ENCODE measurements at regions not wholly inside any gene's neighbourhood (a gene's known extent, or its start where the extent isn't known, plus 50 kb on each side); places are given as distances from the start of the nearest gene placed in this dataset.

DNA sequence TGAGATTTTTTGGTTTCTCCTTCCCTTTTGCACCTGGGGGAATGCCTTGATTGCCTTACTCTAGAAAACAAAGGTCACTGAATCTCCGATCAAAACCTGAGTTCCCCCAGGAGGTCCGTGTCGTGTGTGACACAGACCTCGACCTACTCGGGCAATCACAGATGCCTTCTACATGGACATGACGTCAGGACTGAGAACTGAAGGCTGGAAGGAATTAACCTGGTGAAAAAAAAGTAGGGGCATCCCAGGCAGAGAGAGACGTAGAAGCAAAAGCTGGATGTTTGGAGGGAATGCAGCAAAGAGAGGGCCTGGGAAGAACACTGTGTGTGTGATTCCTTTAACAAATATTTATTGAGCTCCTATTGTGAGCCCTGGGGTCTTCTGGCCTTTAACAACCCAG is 178.0 kb downstream of the PRDM2 start:
- no peak for DNase-seq

GRCh38 chr1:13878451-13878850 is 178.5 kb downstream of the PRDM2 start:
- DNase-seq, result no peak

GRCh38 chr1:13881385-13882088 is 181.5 kb downstream of the PRDM2 start:
- no peak for DNase-seq

DNA sequence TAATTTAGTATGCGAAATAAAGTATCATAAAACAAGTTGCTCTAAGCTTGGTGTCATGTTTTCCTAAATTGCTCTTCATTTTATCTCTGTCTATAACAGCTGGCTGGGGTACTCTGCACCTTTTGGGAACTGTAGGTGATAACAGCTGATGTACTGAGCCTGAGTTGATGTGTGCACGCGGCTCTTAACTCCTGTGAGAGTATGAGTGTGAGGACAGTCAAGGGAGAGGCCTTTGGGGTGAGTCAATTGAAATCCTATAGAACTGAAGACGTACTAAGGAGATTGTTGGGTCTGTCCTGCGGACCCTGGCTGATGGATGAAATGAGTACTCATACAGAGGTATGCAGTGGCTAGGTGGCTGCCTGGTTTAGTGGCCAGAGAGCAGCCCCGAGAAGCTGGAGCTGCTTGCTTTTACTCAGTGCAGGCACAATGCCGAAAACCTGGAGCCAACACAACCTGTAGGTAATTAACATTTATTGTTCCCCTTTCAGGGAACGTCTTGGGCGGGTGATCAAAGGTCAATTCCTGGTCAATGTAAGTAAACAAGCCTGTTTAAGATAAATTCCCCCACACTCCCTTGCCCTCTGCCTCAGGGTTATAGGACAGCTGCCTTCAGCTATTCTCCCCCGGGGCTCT is 188.5 kb downstream of the PRDM2 start:
- no peak for DNase-seq

- no peak for DNase-seq
Measured at GRCh38 chr1:13889495-13889894, 189.5 kb downstream of the PRDM2 start.

- DNase-seq, result no peak
Measured at GRCh38 chr1:13890766-13891165, 190.8 kb downstream of the PRDM2 start.

GRCh38 chr1:13892198-13892597 is 192.2 kb downstream of the PRDM2 start:
- no peak for DNase-seq

GRCh38 chr1:13892671-13893325 is 192.8 kb downstream of the PRDM2 start:
- peak; percentile 45 for DNase-seq

DNA sequence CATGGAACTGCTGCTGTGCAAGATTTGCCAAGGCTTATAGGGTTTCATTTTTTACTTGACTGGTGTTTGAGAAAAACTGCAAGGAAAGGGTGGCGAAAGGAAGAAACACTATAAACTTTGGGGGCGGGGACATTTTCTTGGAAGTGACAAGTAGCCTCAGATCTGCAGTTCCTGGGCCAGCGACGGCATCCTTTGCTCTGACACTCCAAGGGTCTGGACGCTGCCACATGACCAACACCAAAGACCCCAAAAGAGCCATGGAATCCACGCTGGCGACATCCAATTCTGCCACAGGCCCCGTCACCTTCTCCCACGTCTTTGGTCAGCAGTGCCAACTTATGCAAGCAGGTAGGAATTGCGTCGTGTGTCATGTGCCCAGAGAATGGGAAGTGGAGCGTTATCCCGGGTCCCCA is 193.4 kb downstream of the PRDM2 start:
- no peak for DNase-seq

GRCh38 chr1:13896932-13897331 is 196.9 kb downstream of the PRDM2 start:
- DNase-seq, result no peak

DNA sequence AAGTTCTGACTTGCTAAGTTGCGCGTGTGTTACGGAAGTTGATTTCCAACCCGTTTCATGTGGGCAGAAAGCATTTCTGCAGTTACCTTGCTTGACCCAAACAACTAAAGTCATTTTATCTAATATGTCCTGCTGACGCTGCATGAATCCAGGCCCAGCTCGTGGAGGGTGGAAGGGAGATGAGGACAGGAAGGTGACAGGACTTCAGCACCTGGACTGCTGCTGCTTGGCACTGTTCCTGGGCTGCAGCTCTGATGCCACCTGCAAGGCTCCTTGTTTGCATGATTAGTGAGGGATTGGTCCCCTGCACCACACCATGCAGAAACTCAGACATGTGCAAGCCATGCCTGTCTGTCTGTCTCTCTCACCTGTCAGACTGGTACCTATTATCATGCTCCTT is 198.4 kb downstream of the PRDM2 start:
- no peak for DNase-seq

- no peak for DNase-seq
Measured at GRCh38 chr1:13899856-13900255, 199.9 kb downstream of the PRDM2 start.

DNA sequence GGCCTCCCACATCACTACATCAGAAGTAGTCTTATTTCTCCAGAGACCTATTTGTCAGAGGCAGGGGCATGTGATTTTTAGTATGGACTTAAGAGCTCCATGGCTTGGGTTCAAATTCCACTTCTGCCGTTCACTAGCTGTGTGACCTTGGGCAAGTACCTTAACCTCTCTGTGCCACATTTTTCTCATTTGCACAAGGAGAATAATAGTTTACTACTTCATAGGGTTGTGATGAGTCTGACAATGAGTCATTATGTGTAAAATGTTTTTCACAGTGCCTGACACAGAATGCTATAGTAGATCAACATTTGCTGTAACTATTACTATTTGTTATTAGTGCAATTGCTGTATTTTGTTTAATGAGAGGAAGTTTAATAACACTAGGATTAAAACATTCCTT is 200.6 kb downstream of the PRDM2 start:
- DNase-seq, result no peak

- DNase-seq, result peak; percentile 85
Measured at GRCh38 chr1:13901039-13901438, 201.1 kb downstream of the PRDM2 start.

DNA sequence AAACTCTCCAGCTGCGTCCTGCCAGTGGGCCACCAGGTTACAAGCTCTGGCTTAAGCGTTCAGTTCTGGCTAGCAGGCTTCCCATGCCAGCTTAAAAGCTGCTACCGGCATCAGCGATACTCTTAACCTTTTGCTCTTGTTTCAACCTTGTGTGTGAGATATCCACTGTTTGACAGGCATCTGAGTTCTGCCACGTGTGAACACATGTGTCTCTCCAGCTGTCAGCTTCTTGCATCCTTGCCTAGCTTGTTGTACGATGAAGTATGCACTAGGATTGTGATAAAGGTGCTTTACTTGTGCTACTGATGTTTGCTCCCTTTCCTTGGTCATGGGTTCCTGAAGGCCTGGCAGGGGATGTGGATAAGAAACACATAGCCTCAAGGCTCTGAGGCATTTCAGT is 201.6 kb downstream of the PRDM2 start:
- no peak for DNase-seq

DNA sequence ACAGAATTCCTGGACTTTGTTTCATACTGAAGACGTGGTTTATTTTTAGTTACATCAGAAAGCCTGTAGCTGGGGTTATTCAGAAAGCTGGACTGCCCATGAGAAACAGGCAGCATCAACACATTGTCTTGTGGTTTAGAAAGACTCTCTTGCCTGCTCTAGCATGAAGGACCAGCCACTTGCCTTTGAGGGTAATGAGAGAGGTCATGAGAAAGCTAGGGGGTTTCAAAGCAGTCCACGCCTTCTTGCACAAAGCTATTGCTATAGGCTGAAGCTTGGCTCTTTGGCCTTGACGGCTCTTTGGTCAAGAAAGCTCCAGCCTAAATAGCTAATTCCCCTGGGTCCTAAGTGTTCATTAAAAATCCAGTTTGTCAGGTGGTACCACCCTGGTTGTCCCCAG is 208.1 kb downstream of the PRDM2 start:
- no peak for DNase-seq

DNA sequence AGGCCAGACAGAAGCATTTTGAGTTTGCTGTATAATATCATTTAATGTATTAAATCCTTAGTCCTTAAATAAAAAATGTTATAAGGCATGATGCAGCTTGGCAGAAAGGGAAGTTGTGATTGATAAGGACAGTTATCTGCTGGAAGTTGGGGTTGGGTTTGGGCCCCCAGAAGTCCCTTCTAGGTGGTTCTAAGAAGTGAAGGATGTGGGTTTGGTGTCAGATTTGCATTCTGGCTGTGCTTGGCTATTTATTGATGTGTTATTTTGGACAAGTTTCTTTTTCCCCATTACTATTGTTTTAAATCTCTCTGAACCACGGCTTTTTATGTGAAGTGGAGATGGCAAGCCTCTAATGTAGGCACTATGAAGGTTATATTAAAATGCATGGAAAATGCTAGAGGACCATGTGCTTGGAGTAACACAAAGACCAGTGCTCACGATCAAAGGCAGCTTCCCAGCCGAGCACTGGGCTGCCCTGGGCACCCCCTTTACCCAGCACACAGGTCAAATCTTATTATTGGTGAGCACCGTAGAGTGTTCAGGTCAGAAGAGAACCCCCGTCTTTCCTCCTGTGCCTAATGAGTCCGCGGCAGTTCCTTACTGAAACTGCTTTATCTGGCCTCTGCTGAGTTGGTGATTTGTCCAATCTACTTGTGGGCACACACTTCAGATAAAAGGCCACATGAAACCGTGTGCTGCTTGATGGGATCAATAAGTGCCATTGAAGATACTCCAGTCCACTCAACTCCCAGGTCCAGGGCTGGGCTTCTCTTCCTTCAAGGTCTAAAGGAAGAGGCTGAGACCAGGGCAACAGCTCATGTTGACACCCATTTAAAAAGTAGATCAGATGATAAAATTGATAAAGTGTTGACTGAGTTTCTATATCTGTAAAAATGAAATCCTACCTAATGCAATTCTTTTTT is 212.0 kb downstream of the PRDM2 start:
- no peak for DNase-seq

DNA sequence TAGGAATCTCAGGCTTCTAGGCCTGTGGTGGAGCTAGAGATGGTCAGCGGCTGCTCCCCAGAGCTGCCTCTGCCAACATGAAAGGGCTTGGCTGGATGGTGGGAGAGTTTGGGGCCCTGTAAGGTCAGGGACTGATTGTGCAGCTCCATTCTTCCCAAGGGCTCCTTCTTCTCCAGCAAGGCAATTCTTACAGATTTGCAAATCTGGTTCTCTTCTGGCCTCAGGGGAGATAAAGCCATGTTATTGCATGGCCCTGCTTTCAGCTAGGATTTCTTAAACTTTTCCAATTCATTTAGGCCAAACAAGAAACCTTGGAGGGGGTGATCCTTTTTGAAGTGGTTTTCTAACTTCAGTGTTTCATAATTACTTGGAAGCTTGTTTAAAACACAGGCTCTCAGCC is 213.4 kb downstream of the PRDM2 start:
- no peak for DNase-seq

DNA sequence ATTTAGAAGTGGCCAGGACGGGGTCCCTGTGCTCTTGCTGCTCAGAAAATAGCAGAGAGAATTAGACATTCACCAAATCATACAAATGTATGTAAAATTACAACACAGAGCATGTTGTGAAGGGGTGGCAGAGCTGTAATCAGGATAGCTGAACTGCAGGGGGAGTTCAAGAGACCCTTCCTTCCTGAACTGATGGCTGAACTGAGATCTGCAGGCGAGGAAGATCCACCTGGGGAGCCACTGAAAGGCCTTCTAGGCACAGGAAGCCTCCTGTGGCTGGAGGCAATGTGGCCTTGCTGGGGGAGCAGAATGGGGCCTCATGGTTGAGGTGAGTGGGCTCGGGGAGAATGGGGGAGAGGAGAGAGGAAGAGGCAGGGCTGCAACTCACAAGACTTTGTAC is 216.5 kb downstream of the PRDM2 start:
- DNase-seq, result no peak

DNA sequence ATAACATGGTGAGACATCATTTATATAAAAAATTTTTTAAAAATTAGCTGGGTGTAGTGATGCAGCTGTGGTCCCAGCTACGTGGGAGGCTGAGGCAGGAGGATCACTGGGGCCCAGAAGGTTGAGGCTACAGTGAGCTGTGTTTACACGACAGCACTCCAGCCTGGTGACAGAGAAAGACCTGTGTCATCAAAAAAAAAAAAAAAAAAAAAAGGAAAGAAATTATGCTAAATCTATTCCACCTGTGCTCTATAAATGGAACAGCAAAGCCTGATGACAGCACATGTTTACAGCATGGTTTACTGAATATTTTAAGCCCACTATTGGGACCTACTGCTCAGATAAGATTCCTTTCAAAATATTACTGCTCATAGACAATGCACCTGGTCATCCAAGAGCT is 217.6 kb downstream of the PRDM2 start:
- no peak for DNase-seq

DNA sequence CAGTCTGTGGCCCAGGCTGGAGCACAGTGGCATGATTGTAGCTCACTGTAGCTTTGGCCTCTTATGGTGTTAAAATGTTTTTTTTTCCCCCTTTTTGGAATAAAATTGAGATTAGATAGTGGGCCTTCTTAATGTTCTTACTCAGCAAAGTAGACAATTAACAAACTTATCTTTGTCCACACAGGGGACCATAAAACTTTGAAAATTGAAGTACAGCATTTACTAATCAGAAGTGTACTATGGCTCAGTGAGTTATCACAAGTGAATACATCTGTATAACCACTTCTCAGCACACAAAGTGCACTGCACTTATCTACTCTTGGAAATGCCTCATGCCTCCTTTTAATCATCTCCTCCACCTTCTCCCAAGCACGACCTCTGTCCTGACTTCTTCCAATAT is 218.9 kb downstream of the PRDM2 start:
- no peak for DNase-seq

DNA sequence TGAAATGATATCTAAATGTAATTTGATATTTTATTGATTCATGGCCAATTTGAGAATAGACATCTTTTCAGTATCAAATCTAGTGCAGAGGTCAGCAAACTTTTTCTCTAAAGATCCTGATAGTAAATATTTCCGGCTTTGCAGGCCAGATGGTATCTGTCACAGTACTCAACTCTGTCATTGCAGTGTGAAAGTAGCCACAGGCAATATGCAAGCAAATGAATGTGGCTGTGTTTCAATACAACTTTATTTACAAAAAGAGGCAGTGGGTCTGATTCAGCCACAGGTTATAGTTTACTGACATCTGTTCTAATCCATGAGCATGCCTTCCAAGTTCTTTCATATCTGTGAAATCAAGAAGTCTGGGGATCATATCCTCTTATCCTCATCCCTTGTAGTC is 221.2 kb downstream of the PRDM2 start:
- DNase-seq, result no peak

DNA sequence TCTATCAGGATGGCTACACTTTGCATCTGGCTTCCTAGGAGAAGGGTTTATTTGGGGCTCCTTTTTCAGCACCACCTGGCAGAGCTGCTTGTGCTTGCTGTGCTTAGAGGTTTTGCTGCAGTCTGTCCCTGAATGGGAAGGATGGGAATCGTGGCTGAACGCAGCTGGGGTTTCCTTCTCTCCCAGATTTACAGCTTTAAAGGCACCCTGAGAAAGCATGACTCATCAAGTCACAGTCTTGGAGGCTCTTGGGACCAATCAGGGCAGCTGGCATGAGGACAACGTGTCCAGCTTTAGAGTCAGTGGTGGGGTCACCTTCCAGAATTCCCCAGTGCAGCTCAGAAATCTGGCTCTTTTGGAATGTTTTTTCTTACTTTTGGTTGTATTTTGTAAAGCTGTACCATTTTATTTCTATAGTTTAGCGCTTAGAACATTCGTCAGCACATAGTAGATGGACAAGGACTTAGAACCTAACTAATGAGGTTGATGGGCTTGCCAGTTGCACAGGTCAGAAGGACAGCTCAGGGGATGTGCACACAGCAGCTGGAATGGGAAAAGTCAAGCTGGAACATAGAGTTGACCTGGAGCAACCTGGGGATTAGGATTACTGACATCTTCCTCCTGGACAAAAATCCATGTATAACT is 222.6 kb downstream of the PRDM2 start:
- DNase-seq, result no peak

Data from COR-L47 (cell line).